IPS-NIHi11 (cell line): ENCODE measurements at regions not wholly inside any gene's neighbourhood (a gene's known extent, or its start where the extent isn't known, plus 50 kb on each side); places are given as distances from the start of the nearest gene placed in this dataset.
"Not testable (repeated sequence)": the region's sequence is repeated elsewhere in the genome, so short reads cannot be mapped to it uniquely, and the experiment has no call there.

ENCODE experiments used
- DNase-seq: peaks from one replicate; pipeline ENCODE4 v3.0.0; 2012; ENCODE audit warnings: mixed read lengths, low spot score

- DNase-seq, result not testable (repeated sequence)
These were observed 51.1 kb upstream of the RASSF6 start for GRCh38 chr4:73671348-73671747.

- no peak for DNase-seq
These were observed 53.0 kb upstream of the RASSF6 start for GRCh38 chr4:73673286-73673685.

- no peak for DNase-seq
These were observed 54.2 kb upstream of the RASSF6 start for GRCh38 chr4:73674451-73674919.

- DNase-seq, result no peak
These were observed 55.4 kb upstream of the RASSF6 start for GRCh38 chr4:73675623-73676022.

GRCh38 chr4:73676136-73676535 is 55.9 kb upstream of the RASSF6 start:
- DNase-seq, result no peak

- DNase-seq, result peak; percentile 22
These were observed 56.7 kb upstream of the RASSF6 start for GRCh38 chr4:73676861-73677323.

- no peak for DNase-seq
These were observed 59.6 kb upstream of the RASSF6 start for GRCh38 chr4:73679836-73680235.

GRCh38 chr4:73681776-73682175 is 58.6 kb upstream of the CXCL8 start:
- DNase-seq, result no peak

GRCh38 chr4:73682508-73682907 is 57.9 kb upstream of the CXCL8 start:
- DNase-seq, result no peak

GRCh38 chr4:73683033-73683432 is 57.3 kb upstream of the CXCL8 start:
- DNase-seq, result no peak

GRCh38 chr4:73683456-73683855 is 56.9 kb upstream of the CXCL8 start:
- no peak for DNase-seq

- DNase-seq, result peak; percentile 29
These were observed 56.3 kb upstream of the CXCL8 start for GRCh38 chr4:73684097-73684496.

GRCh38 chr4:73685052-73685451 is 55.3 kb upstream of the CXCL8 start:
- DNase-seq, result no peak

- DNase-seq, result no peak
These were observed 52.9 kb upstream of the CXCL8 start for GRCh38 chr4:73687421-73687820.

- no peak for DNase-seq
These were observed 50.2 kb upstream of the CXCL8 start for GRCh38 chr4:73690051-73690738.
